Nephron (organoid): ENCODE measurements at regions not wholly inside any gene's neighbourhood (a gene's known extent, or its start where the extent isn't known, plus 50 kb on each side); places are given as distances from the start of the nearest gene placed in this dataset.
"Not testable (repeated sequence)": the region's sequence is repeated elsewhere in the genome, so short reads cannot be mapped to it uniquely, and the experiment has no call there.

Experiments used
- H3K27ac Mint-ChIP-seq, 3 experiments: 2 replicates each; pipeline ENCODE4 v1.8.0; 2020; ENCODE audit warnings: mixed read lengths in 3 of 3, mild to moderate bottlenecking in 2 of 3, moderate library complexity in 1 of 3
- H3K27me3 Mint-ChIP-seq: 2 replicates; pipeline ENCODE4 v1.8.0; 2021; ENCODE audit warnings: low read depth, mild to moderate bottlenecking, moderate library complexity, mixed read lengths
- H3K36me3 Mint-ChIP-seq: 2 replicates; pipeline ENCODE4 v1.8.0; 2020; ENCODE audit warnings: low read depth, mixed read lengths
- H3K4me1 Mint-ChIP-seq: 2 replicates; pipeline ENCODE4 v1.8.0; 2020; ENCODE audit warnings: mixed read lengths
- H3K4me3 Mint-ChIP-seq, 3 experiments: 2 replicates each; pipeline ENCODE4 v1.8.0; 2020; ENCODE audit warnings: mild to moderate bottlenecking in 3 of 3, mixed read lengths in 3 of 3, moderate library complexity in 2 of 3
- H3K9me3 Mint-ChIP-seq: 2 replicates; pipeline ENCODE4 v1.8.0; 2020; ENCODE audit warnings: mixed read lengths
- TF ChIP-seq, protein P1 (sequence below), 3 experiments: fragments of 200-600 bp; sonication (generic); IDR thresholded peaks; one replicate each; pipeline ENCODE4 v1.5.0; 2021; ENCODE audit warnings: antibody characterized with exemption in 3 of 3; ENCODE audit not compliant: unreplicated experiment in 3 of 3

DNA sequence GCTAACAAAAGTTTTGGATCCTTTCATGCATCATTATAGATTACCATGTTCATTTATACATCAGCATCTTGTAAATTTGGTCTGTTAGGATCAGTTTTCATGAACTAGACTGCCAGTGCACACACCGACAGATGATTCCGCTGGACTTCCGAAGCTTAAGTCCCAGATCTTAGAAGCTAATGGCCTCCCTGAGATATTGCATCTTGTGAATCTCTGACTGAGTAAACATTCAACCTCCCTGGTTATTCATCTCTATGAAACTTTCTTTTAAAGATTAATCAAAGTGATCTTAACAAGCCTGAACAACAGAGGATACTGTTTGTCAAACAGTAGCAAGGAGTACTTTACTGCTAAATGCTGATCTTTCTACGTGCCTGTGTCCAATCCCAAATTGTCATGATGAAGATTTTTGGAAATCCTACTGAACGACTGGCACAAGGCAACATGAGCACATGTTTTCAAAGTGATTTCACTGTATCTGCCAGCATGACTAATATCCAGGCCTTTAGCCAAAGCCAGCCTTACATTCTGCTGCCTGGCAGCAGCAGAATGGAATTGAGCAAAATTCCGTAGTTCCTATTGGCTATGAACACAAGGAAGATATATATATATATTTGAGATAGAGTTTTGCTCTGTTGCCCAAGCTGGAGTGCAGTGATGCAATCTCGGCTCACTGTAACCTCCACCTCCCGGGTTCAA, 91.3 kb upstream of the ANK3 start:
- peak overlapping the region in 2 of 3 experiments; percentile 38 to 45 for H3K27ac Mint-ChIP-seq
- H3K4me3 Mint-ChIP-seq: no peak overlapping the region
- TF ChIP-seq, protein P1, sequence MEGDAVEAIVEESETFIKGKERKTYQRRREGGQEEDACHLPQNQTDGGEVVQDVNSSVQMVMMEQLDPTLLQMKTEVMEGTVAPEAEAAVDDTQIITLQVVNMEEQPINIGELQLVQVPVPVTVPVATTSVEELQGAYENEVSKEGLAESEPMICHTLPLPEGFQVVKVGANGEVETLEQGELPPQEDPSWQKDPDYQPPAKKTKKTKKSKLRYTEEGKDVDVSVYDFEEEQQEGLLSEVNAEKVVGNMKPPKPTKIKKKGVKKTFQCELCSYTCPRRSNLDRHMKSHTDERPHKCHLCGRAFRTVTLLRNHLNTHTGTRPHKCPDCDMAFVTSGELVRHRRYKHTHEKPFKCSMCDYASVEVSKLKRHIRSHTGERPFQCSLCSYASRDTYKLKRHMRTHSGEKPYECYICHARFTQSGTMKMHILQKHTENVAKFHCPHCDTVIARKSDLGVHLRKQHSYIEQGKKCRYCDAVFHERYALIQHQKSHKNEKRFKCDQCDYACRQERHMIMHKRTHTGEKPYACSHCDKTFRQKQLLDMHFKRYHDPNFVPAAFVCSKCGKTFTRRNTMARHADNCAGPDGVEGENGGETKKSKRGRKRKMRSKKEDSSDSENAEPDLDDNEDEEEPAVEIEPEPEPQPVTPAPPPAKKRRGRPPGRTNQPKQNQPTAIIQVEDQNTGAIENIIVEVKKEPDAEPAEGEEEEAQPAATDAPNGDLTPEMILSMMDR (IDR thresholded peaks at IDR 0.05; ENCODE audit: unreplicated experiment in 3 of 3): no peak
- H3K9me3 Mint-ChIP-seq: no peaks in the 10 kb centered on the region
- peaks cover 3% of the 10 kb centered on the region for H3K27me3 Mint-ChIP-seq
- H3K4me1 Mint-ChIP-seq: peaks cover 20% of the 10 kb centered on the region
- no peaks in the 10 kb centered on the region for H3K36me3 Mint-ChIP-seq

DNA sequence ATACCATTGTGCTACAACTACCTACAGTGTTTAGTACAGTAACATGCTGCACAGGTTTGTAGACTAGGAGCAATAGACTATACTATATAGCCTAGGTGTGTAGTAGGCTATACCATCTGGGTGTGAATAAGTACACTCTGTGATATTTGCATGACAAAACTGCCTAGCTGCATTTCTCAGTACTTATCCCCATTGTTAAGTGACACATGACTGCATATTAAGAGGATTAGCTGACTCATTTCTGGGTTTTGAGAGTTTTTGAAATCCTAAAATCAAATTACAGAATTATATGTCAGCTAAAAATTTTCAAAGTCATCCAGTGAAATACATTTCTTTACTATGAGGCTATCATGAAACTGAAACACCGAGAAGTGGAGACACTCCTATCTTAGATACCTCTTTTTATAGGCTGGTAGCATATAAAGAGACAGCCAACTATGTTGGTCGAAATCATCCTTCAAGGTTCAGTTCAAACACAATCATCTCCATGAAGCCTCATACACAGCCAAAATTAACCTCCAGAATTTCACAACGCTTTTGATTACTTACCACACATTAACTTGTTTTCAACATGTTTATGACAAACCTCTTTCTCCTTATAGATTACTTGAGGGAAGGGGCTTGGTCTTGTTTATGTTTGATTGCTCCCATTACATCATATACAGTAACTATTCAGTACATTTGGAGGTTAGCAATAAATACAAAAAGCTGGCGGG, 89.8 kb upstream of the ANK3 start:
- Mint-ChIP-seq H3K27me3 (peaks cover 3% of the 10 kb centered on the region), H3K9me3 (no peaks in the 10 kb centered on the region), H3K27ac (no peak overlapping the region), H3K4me1 (peaks cover 20% of the 10 kb centered on the region), H3K36me3 (no peaks in the 10 kb centered on the region), H3K4me3 (no peak overlapping the region)
- TF ChIP-seq, protein P1 (IDR thresholded peaks at IDR 0.05; ENCODE audit: unreplicated experiment in 3 of 3): no peak

DNA sequence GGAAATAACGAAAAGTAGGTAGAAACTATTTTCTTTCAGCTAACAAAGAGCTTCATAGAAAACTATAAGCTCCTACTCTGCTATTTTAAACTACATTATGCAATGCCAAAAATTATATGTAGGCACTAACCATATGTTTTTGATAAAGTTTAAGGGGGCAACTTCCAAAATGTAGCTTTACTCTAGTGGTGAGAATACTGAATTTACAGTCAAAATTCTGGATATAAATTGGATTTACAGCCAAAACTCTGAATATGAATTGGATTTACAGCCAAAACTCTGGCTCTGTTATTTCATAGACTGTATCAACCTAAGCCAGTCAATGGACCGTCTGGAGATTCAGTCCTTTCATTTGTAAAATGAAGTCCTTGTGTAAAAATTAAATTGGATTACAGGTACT, 86.8 kb upstream of the ANK3 start:
- peaks cover 14% of the 10 kb centered on the region for H3K4me1 Mint-ChIP-seq
- H3K36me3 Mint-ChIP-seq: no peaks in the 10 kb centered on the region
- TF ChIP-seq, protein P1 (IDR thresholded peaks at IDR 0.05; ENCODE audit: unreplicated experiment in 3 of 3): no peak
- no peak overlapping the region for H3K4me3 Mint-ChIP-seq
- peaks cover 3% of the 10 kb centered on the region for H3K27me3 Mint-ChIP-seq
- H3K27ac Mint-ChIP-seq: no peak overlapping the region
- no peaks in the 10 kb centered on the region for H3K9me3 Mint-ChIP-seq

DNA sequence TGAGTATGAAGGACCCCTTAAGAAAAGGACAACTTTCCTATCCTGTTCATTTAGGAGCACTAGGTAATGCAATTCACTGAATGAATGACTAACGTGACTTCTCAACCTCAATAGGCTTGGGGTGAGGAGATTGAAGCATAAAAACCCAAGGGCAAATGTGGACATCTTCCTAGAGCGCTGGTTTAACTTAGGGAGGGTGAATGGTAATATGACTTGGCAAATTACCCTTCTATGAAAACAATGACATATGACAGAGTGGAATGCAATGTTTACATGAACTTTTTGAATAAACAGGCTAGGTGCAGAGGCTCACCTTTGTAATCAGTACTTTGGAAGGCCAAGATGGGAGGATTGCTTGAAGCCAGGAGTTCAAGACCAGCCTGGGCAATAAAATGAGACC, 83.9 kb upstream of the ANK3 start:
- Mint-ChIP-seq H3K4me1 (no peaks in the 10 kb centered on the region), H3K4me3 (no peak overlapping the region), H3K9me3 (no peaks in the 10 kb centered on the region), H3K27me3 (peaks cover 3% of the 10 kb centered on the region), H3K36me3 (no peaks in the 10 kb centered on the region), H3K27ac (no peak overlapping the region)
- TF ChIP-seq, protein P1 (IDR thresholded peaks at IDR 0.05; ENCODE audit: unreplicated experiment in 3 of 3): no peak

DNA sequence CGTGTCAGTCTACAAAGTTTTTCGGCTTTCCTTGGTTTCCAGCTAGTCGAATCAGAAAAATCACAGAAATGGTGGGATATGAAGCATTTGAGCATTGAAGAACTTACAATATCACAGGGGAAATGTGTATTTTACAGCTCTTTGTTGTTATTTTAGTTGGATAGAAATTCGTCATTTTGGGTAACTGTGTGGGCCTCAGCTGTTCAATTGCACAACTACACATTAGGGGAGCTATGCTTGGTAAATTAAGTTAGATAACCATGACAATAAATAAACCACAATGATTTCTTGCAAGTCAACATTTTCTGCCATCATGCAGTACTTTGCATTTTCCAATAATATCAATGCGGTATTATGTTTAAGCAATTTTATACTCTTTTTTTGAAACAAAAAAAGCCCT, 80.4 kb upstream of the ANK3 start:
- Mint-ChIP-seq H3K27me3 (no peaks in the 10 kb centered on the region), H3K4me1 (no peaks in the 10 kb centered on the region), H3K27ac (no peak overlapping the region), H3K9me3 (no peaks in the 10 kb centered on the region), H3K4me3 (no peak overlapping the region), H3K36me3 (no peaks in the 10 kb centered on the region)
- TF ChIP-seq, protein P1 (IDR thresholded peaks at IDR 0.05; ENCODE audit: unreplicated experiment in 3 of 3): no peak

DNA sequence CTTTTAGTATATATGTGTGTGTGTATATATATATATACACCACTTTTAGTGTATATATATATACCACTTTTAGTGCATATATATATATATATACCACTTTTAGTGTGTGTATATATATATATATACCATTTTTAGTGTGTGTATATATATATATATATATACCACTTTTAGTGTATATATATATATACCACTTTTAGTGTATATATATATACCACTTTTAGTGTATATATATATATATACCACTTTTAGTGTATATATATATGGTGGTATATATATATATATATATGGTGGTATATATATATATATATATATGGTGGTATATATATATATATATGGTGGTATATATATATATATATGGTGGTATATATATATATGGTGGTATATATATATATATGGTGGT, 79.5 kb upstream of the ANK3 start:
- not testable (repeated sequence) for H3K4me1 Mint-ChIP-seq, H3K27me3 Mint-ChIP-seq, H3K27ac Mint-ChIP-seq, H3K9me3 Mint-ChIP-seq, H3K36me3 Mint-ChIP-seq, H3K4me3 Mint-ChIP-seq
